ENCODE measurements at regions not wholly inside any gene's neighbourhood (a gene's known extent, or its start where the extent isn't known, plus 50 kb on each side); places are given as distances from the start of the nearest gene placed in this dataset.

- WGBS, result 83% methylated on average over 4 of the region's 4 CpGs
- no peaks in the 10 kb centered on the region for H3K27me3 ChIP-seq (replicated peaks; ENCODE audit: insufficient read depth)
- H3K27ac ChIP-seq, result no peak overlapping the region
- H3K9me3 ChIP-seq, result no peaks in the 10 kb centered on the region
- no peaks in the 10 kb centered on the region for H3K36me3 ChIP-seq
- H3K4me1 ChIP-seq (replicated peaks), result no peaks in the 10 kb centered on the region
- intact Hi-C loops (cut with DNase I), result no loop called here
- TF ChIP-seq CTCF (IDR thresholded peaks at IDR 0.05) (no peak), POLR2AphosphoS5 (IDR thresholded peaks at IDR 0.05) (no peak), POLR2A (IDR thresholded peaks at IDR 0.05) (no peak)
- no peak for DNase-seq (ENCODE audit: low spot score)
- H3K4me3 ChIP-seq, result no peak overlapping the region
Observed at GRCh38 chrX:104347860-104348259, 93.1 kb upstream of the ESX1 start.

- no peak for DNase-seq (ENCODE audit: low spot score)
- Histone ChIP-seq H3K27me3 (replicated peaks; ENCODE audit: insufficient read depth) (no peaks in the 10 kb centered on the region), H3K36me3 (no peaks in the 10 kb centered on the region), H3K4me1 (replicated peaks) (no peaks in the 10 kb centered on the region), H3K27ac (no peak overlapping the region), H3K4me3 (no peak overlapping the region), H3K9me3 (no peaks in the 10 kb centered on the region)
- TF ChIP-seq CTCF (IDR thresholded peaks at IDR 0.05) (peak in 2 of 4 experiments; percentile 11 to 35), POLR2AphosphoS5 (IDR thresholded peaks at IDR 0.05) (no peak), POLR2A (IDR thresholded peaks at IDR 0.05) (no peak)
- intact Hi-C loops (cut with DNase I), result no loop called here
- 48% methylated on average over 8 of the region's 8 CpGs for WGBS
Observed at GRCh38 chrX:104343428-104344129, 88.8 kb upstream of the ESX1 start.

GRCh38 chrX:104342065-104342464, 87.3 kb upstream of the ESX1 start:
- Histone ChIP-seq H3K4me3 (no peak overlapping the region), H3K27me3 (replicated peaks; ENCODE audit: insufficient read depth) (no peaks in the 10 kb centered on the region), H3K27ac (no peak overlapping the region), H3K36me3 (no peaks in the 10 kb centered on the region), H3K9me3 (no peaks in the 10 kb centered on the region), H3K4me1 (replicated peaks) (no peaks in the 10 kb centered on the region)
- TF ChIP-seq POLR2A (IDR thresholded peaks at IDR 0.05), result no peak
- no peak for TF ChIP-seq CTCF (IDR thresholded peaks at IDR 0.05)
- no peak for TF ChIP-seq POLR2AphosphoS5 (IDR thresholded peaks at IDR 0.05)
- WGBS, result 22% methylated on average over 2 of the region's 2 CpGs
- no peak for DNase-seq (ENCODE audit: low spot score)
- intact Hi-C loops (cut with DNase I), result no loop called here

GRCh38 chrX:104335756-104336155, 81.0 kb upstream of the ESX1 start:
- no peaks in the 10 kb centered on the region for H3K36me3 ChIP-seq

More at GRCh38 chrX:104335756-104336155, 81.0 kb upstream of the ESX1 start:
- H3K27me3 ChIP-seq (replicated peaks; ENCODE audit: insufficient read depth), result no peaks in the 10 kb centered on the region
- no peaks in the 10 kb centered on the region for H3K4me1 ChIP-seq (replicated peaks)
- no peaks in the 10 kb centered on the region for H3K9me3 ChIP-seq
- TF ChIP-seq POLR2A (IDR thresholded peaks at IDR 0.05), result no peak
- TF ChIP-seq POLR2AphosphoS5 (IDR thresholded peaks at IDR 0.05), result no peak
- no peak for TF ChIP-seq CTCF (IDR thresholded peaks at IDR 0.05)
- no peak overlapping the region for H3K27ac ChIP-seq
- WGBS, result 80% methylated on average over 3 of the region's 3 CpGs
- no peak for DNase-seq (ENCODE audit: low spot score)
- intact Hi-C loops (cut with DNase I), result no loop called here
- no peak overlapping the region for H3K4me3 ChIP-seq
